K562 (cell line): ENCODE measurements at regions not wholly inside any gene's neighbourhood (a gene's known extent, or its start where the extent isn't known, plus 50 kb on each side); places are given as distances from the start of the nearest gene placed in this dataset.

Experiments used
- ATAC-seq: fragments of 200-7000 bp; cut with Tn5 transposase; 3 replicates; pipeline ENCODE4 v1.9.1; 2020; ENCODE audit warnings: moderate library complexity
- BruUV-seq: library from RNA; stranded (reverse); fragments of 400-500 nt; replicated peaks from 2 replicates; lab custom pipeline; 2021; lab: Mats Ljungman, UMichigan
- CTCF ChIA-PET: fragments of 300-600 bp; formaldehyde crosslinking; extraction: SDS; loops from one replicate; lab custom pipeline; 2021; ENCODE audit warnings: low intra/inter-chr PET ratio; lab: Yijun Ruan, JAX
- POLR2A ChIA-PET: fragments of 300-600, 350-650 bp; sonication (Branson Sonifier 250); formaldehyde crosslinking; extraction: SDS; loops from one replicate; lab custom pipeline; 2021; ENCODE audit warnings: antibody characterized with exemption, inconsistent platforms; lab: Yijun Ruan, JAX
- DNase-seq, 4 experiments: peaks; one replicate each; pipeline versions ENCODE4 v3.0.0 to v3.0.0-alpha.2; 2011 to 2018; ENCODE audit warnings: low spot score in 3 of 4, mixed read lengths in 3 of 4; ENCODE audit errors: extremely low read depth in 1 of 4
- FAIRE-seq: peaks from 2 replicates; lab custom pipeline; 2011; peaks lifted over from hg19 to GRCh38; lab: Jason Lieb, UNC
- H2AFZ ChIP-seq: 2 replicates; pipeline ENCODE4 v1.6.0; 2011; ENCODE audit warnings: low read depth, low read length, control low read depth, inconsistent platforms
- H3K27ac ChIP-seq: fragments of 200-600 bp; 3 replicates; pipeline ENCODE4 v1.8.0; 2011; ENCODE audit warnings: low read depth, mild to moderate bottlenecking, control low read depth, inconsistent platforms, low read length, moderate library complexity, mixed read lengths; ENCODE audit errors: extremely low read depth
- H3K27me3 ChIP-seq, 2 experiments: fragments of 300-600 bp in 1 of 2; 2 replicates in 1 of 2; 3 replicates in 1 of 2; pipeline versions ENCODE4 v1.6.0 to v1.8.0; 2011; ENCODE audit warnings: inconsistent platforms in 2 of 2, low read length in 2 of 2, mild to moderate bottlenecking in 1 of 2, mixed read lengths in 1 of 2, moderate library complexity in 1 of 2; ENCODE audit not compliant: control insufficient read depth in 2 of 2, insufficient read depth in 2 of 2
- H3K36me3 ChIP-seq: fragments of 300-600 bp; 3 replicates; pipeline ENCODE4 v1.8.0; 2011; ENCODE audit warnings: mild to moderate bottlenecking, low read length, inconsistent platforms; ENCODE audit not compliant: control insufficient read depth, insufficient read depth
- H3K4me1 ChIP-seq, 2 experiments: fragments of 200-600 bp in 1 of 2; replicated peaks in 1 of 2; 2 replicates in 1 of 2; 3 replicates in 1 of 2; pipeline versions ENCODE4 v1.5.1 to v1.8.0; 2011; ENCODE audit warnings: inconsistent platforms in 2 of 2, low read length in 2 of 2, mild to moderate bottlenecking in 1 of 2, mixed read lengths in 1 of 2, moderate library complexity in 1 of 2; ENCODE audit not compliant: control insufficient read depth in 2 of 2, insufficient read depth in 2 of 2
- H3K4me2 ChIP-seq: 2 replicates; pipeline ENCODE4 v1.6.1; 2011; ENCODE audit warnings: low read length, control low read depth, inconsistent platforms, mixed read lengths; ENCODE audit not compliant: insufficient read depth
- H3K4me3 ChIP-seq: fragments of 200-600 bp; sonication (generic), shearing (Covaris generic); 2 replicates; pipeline ENCODE4 v1.5.1; 2016; ENCODE audit warnings: control low read depth, inconsistent platforms
- H3K79me2 ChIP-seq: fragments of 200-600 bp; 3 replicates; pipeline ENCODE4 v1.8.0; 2011; ENCODE audit warnings: low read length, inconsistent platforms; ENCODE audit not compliant: control insufficient read depth, insufficient read depth
- H3K9ac ChIP-seq, 2 experiments: 2 replicates each; pipeline versions ENCODE4 v1.6.0 to v1.6.1; 2011; ENCODE audit warnings: low read depth in 2 of 2, low read length in 2 of 2, control low read depth in 1 of 2, inconsistent platforms in 1 of 2, mild to moderate bottlenecking in 1 of 2, mixed read lengths in 1 of 2; ENCODE audit not compliant: insufficient read depth in 1 of 2
- H3K9me1 ChIP-seq: one replicate; pipeline ENCODE4 v1.6.0; 2011; ENCODE audit warnings: inconsistent platforms, mild to moderate bottlenecking, low read length, moderate library complexity; ENCODE audit not compliant: control insufficient read depth, insufficient read depth
- H3K9me3 ChIP-seq: replicated peaks from 2 replicates; pipeline ENCODE4 v1.5.1; 2011; ENCODE audit warnings: low read depth, low read length, inconsistent platforms; ENCODE audit not compliant: control insufficient read depth, insufficient read depth
- H4K20me1 ChIP-seq: replicated peaks from 2 replicates; pipeline ENCODE4 v1.6.1; 2011; ENCODE audit warnings: low read length, inconsistent platforms, mixed read lengths; ENCODE audit not compliant: control insufficient read depth, insufficient read depth
- ARHGAP35 ChIP-seq: fragments of 450-650 bp; IDR thresholded peaks from 2 replicates; pipeline ENCODE4 v1.6.1; 2018; ENCODE audit not compliant: partially characterized antibody
- GTF3C2 ChIP-seq: IDR thresholded peaks from 3 replicates; pipeline ENCODE4 v1.6.1; 2011; ENCODE audit warnings: borderline replicate concordance, mild to moderate bottlenecking, moderate library complexity; ENCODE audit not compliant: insufficient read length; ENCODE audit errors: extremely low read depth
- HMBOX1 ChIP-seq: sonication (generic); IDR thresholded peaks from 2 replicates; pipeline ENCODE4 v1.6.1; 2016
- MCM7 ChIP-seq, 2 experiments: fragments of 450-650 bp; IDR thresholded peaks; 2 replicates each; pipeline ENCODE4 v1.6.1; 2016 to 2018
- POLR2B ChIP-seq: fragments of 450-650 bp; IDR thresholded peaks from 2 replicates; pipeline ENCODE4 v1.6.1; 2018; ENCODE audit warnings: low read depth; ENCODE audit not compliant: partially characterized antibody
- U2AF2 ChIP-seq: fragments of 200-400 bp; formaldehyde crosslinking; optimal IDR thresholded peaks from 2 replicates; pipeline ENCODE3; 2017; ENCODE audit warnings: low read depth, mild to moderate bottlenecking, low read length
- ZBTB5 ChIP-seq: fragments of 450-650 bp; IDR thresholded peaks from 2 replicates; pipeline ENCODE4 v1.6.1; 2017; ENCODE audit warnings: antibody characterized with exemption
- ZEB2 ChIP-seq: fragments of 450-650 bp; IDR thresholded peaks from 2 replicates; pipeline ENCODE4 v1.6.1; 2016
- ZFP36 ChIP-seq: fragments of 150-350 bp; IDR thresholded peaks from 2 replicates; pipeline ENCODE4 v1.6.1; 2018; ENCODE audit warnings: low read length, low read depth; ENCODE audit not compliant: partially characterized antibody
- WGBS: fragments of 100-300 bp; shearing (Covaris generic); methylation state at CpG from one replicate; pipeline ENCODE4 v1.1.6; 2016; ENCODE audit warnings: low coverage, mixed read lengths; ENCODE audit not compliant: insufficient coverage; ENCODE audit errors: missing lambda C conversion rate; 5-methylcytosine and 5-hydroxymethylcytosine counted together
- in situ Hi-C: fragments of 300-500 bp; cut with MboI; formaldehyde crosslinking; loops from 4 replicates; pipeline ENCODE4 v1.15.0; 2018; ENCODE audit warnings: inconsistent platforms, mixed read lengths
- intact Hi-C: fragments of 100-400 bp; cut with micrococcal nuclease; formaldehyde crosslinking; loops from 2 replicates; pipeline ENCODE4 v1.14.2; 2022

- TF ChIP-seq ZFP36 (no peak), HMBOX1 (no peak), ZEB2 (no peak), U2AF2 (no peak), GTF3C2 (no peak), MCM7 (IDR thresholded peaks at IDR 0.05) (no peak), POLR2B (no peak), ARHGAP35 (no peak), ZBTB5 (no peak)
- no peak for FAIRE-seq
- no peaks in the 10 kb centered on the region for H3K4me1 ChIP-seq
- no peak overlapping the region for H3K27ac ChIP-seq
- in situ Hi-C loops, result no loop called here
- H4K20me1 ChIP-seq, result no peaks in the 10 kb centered on the region; the same call in 1 of the 2 replicates
- H3K36me3 ChIP-seq, result no peaks in the 10 kb centered on the region
- no peak for ATAC-seq
- POLR2A ChIA-PET, result interaction anchor here (0.6 to 0.7 kb wide), 2 partner anchors 507 to 562 kb away, joined by 3 read pairs; no protein-coding TSS in a partner anchor
- intact Hi-C loops, result no loop called here
- H3K4me3 ChIP-seq, result no peak overlapping the region
- no peak for DNase-seq
- peaks cover 4 to 48% of the 10 kb centered on the region in 2 experiments; a peak in 4 of 5 replicates for H3K27me3 ChIP-seq
- CTCF ChIA-PET, result no interaction called here
- H3K9me3 ChIP-seq, result no peaks in the 10 kb centered on the region
- 2% methylated on average over 10 of the region's 10 CpGs for WGBS
- no TSS peak for BruUV-seq
- H3K9me1 ChIP-seq, result no peaks in the 10 kb centered on the region
- no peak overlapping the region for H3K4me2 ChIP-seq
- no peaks in the 10 kb centered on the region for H3K79me2 ChIP-seq
- no peak overlapping the region for H2AFZ ChIP-seq
- no peak overlapping the region for H3K9ac ChIP-seq
Measured at GRCh38 chr1:36692465-36693160, 209.9 kb upstream of the CSF3R start.
